Spleen (tissue), 7 donors: ENCODE measurements at regions not wholly inside any gene's neighbourhood (a gene's known extent, or its start where the extent isn't known, plus 50 kb on each side); places are given as distances from the start of the nearest gene placed in this dataset.

Experiments
- POLR2A ChIP-seq, 3 donors: fragments of 450-650 bp; IDR thresholded peaks; one replicate each; pipeline ENCODE4 v1.5.1; 2017; ENCODE audit warnings: antibody characterized with exemption in 3 of 3, mild to moderate bottlenecking in 1 of 3
- POLR2AphosphoS5 ChIP-seq, 3 donors: sonication (generic); formaldehyde crosslinking; IDR thresholded peaks; one replicate each; pipeline ENCODE4 v1.5.1; 2017; ENCODE audit warnings: antibody characterized with exemption in 3 of 3
- TF ChIP-seq, protein P1 (sequence below), 11 experiments: fragments of 200-600 bp in 7 of 11; fragments of 450-650 bp in 4 of 11; sonication (generic) in 4 of 11; IDR thresholded peaks in 8 of 11; conservative IDR thresholded peaks in 3 of 11; 1 replicate in 7 of 11; 2 replicates in 4 of 11; pipeline versions ENCODE4 v1.4.0 to v1.8.0; 2016 to 2021; ENCODE audit warnings: antibody characterized with exemption in 11 of 11, inconsistent platforms in 4 of 11, mild to moderate bottlenecking in 1 of 11
- donor health status: DM: no; HTN: no; CAD: no; lungs with moderate emphysema.
- donor health status: DM: no; HTN: no; CAD: no.
- donor health status: DM: no; HTN: no; CAD: no.

DNA sequence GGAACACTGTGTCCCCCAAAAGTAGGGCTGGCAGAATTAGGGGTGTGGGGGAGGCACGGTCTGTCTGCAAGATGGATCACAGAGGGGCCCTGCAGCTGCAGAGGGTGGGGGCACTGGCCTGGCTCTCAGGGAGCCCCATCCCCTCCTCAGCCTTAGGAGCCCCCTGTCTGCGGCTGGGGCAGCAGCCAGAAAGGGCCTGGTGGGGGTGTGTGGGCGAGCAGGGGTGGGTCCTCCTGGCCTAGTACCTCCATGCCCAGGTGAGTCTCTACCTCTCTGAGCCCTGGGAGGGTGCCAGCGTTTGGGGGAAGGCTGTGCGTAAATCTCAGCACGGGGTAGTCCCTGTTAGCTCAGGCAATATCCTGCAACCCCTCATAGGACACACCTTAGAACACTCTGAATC lies 280.5 kb upstream of the PPP2R2D start:
- TF ChIP-seq POLR2A (IDR thresholded peaks at IDR 0.05) (no peak), POLR2AphosphoS5 (IDR thresholded peaks at IDR 0.05) (no peak)
- TF ChIP-seq, protein P1, sequence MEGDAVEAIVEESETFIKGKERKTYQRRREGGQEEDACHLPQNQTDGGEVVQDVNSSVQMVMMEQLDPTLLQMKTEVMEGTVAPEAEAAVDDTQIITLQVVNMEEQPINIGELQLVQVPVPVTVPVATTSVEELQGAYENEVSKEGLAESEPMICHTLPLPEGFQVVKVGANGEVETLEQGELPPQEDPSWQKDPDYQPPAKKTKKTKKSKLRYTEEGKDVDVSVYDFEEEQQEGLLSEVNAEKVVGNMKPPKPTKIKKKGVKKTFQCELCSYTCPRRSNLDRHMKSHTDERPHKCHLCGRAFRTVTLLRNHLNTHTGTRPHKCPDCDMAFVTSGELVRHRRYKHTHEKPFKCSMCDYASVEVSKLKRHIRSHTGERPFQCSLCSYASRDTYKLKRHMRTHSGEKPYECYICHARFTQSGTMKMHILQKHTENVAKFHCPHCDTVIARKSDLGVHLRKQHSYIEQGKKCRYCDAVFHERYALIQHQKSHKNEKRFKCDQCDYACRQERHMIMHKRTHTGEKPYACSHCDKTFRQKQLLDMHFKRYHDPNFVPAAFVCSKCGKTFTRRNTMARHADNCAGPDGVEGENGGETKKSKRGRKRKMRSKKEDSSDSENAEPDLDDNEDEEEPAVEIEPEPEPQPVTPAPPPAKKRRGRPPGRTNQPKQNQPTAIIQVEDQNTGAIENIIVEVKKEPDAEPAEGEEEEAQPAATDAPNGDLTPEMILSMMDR (IDR thresholded peaks at IDR 0.05 in 8 of 11, conservative IDR thresholded peaks at IDR 0.05 in 3 of 11) = no peak
